ES-I3 (cell line): ENCODE measurements at regions not wholly inside any gene's neighbourhood (a gene's known extent, or its start where the extent isn't known, plus 50 kb on each side); places are given as distances from the start of the nearest gene placed in this dataset.

Experiments
- H3K36me3 ChIP-seq: 2 replicates; pipeline ENCODE4 v1.6.1; 2013; ENCODE audit warnings: mild to moderate bottlenecking, low read length, control low read depth, moderate library complexity; ENCODE audit not compliant: insufficient read depth
- H3K4me1 ChIP-seq: 2 replicates; pipeline ENCODE4 v1.6.1; 2013; ENCODE audit warnings: mild to moderate bottlenecking, control low read depth, low read length; ENCODE audit not compliant: insufficient read depth
- H3K9ac ChIP-seq: 2 replicates; pipeline ENCODE4 v1.6.1; 2013; ENCODE audit warnings: low read depth, mild to moderate bottlenecking, low read length, moderate library complexity
- H3K9me3 ChIP-seq: 2 replicates; pipeline ENCODE4 v1.6.1; 2013; ENCODE audit warnings: mild to moderate bottlenecking, low read length, moderate library complexity; ENCODE audit not compliant: control insufficient read depth, insufficient read depth

- Histone ChIP-seq H3K9ac (no peak overlapping the region), H3K36me3 (no peaks in the 10 kb centered on the region), H3K9me3 (no peaks in the 10 kb centered on the region), H3K4me1 (peaks cover 26% of the 10 kb centered on the region)
These were observed 196.9 kb downstream of the TM9SF2 start for GRCh38 chr13:99698010-99698815.

GRCh38 chr13:99695857-99696256 lies 194.6 kb downstream of the TM9SF2 start:
- Histone ChIP-seq H3K9me3 (no peaks in the 10 kb centered on the region), H3K4me1 (peaks cover 41% of the 10 kb centered on the region), H3K36me3 (no peaks in the 10 kb centered on the region), H3K9ac (no peak overlapping the region)

- Histone ChIP-seq H3K9ac (no peak overlapping the region), H3K36me3 (no peaks in the 10 kb centered on the region), H3K9me3 (no peaks in the 10 kb centered on the region), H3K4me1 (peaks cover 48% of the 10 kb centered on the region)
These were observed 192.8 kb downstream of the TM9SF2 start for GRCh38 chr13:99693852-99694611.

- H3K9ac ChIP-seq: no peak overlapping the region
- H3K36me3 ChIP-seq: no peaks in the 10 kb centered on the region
- H3K9me3 ChIP-seq: no peaks in the 10 kb centered on the region
- H3K4me1 ChIP-seq: peaks cover 55% of the 10 kb centered on the region
These were observed 192.1 kb downstream of the TM9SF2 start for GRCh38 chr13:99693351-99693750.

GRCh38 chr13:99692854-99693253 lies 191.6 kb downstream of the TM9SF2 start:
- Histone ChIP-seq H3K36me3 (no peaks in the 10 kb centered on the region), H3K4me1 (peaks cover 59% of the 10 kb centered on the region), H3K9me3 (no peaks in the 10 kb centered on the region), H3K9ac (no peak overlapping the region)

GRCh38 chr13:99691552-99691951 lies 190.3 kb downstream of the TM9SF2 start:
- H3K9ac ChIP-seq: peak overlapping the region; percentile 3; the same call in 1 of the 2 replicates
- H3K36me3 ChIP-seq: no peaks in the 10 kb centered on the region
- H3K9me3 ChIP-seq: no peaks in the 10 kb centered on the region
- H3K4me1 ChIP-seq: peaks cover 68% of the 10 kb centered on the region

- no peaks in the 10 kb centered on the region for H3K9me3 ChIP-seq
- no peaks in the 10 kb centered on the region for H3K36me3 ChIP-seq
- H3K4me1 ChIP-seq: peaks cover 76% of the 10 kb centered on the region
- H3K9ac ChIP-seq: peak overlapping the region; percentile 2; the same call in 1 of the 2 replicates
These were observed 189.3 kb downstream of the TM9SF2 start for GRCh38 chr13:99690426-99691174.

- Histone ChIP-seq H3K4me1 (peaks cover 76% of the 10 kb centered on the region), H3K36me3 (no peaks in the 10 kb centered on the region), H3K9ac (peak overlapping the region; percentile 2; the same call in 1 of the 2 replicates), H3K9me3 (no peaks in the 10 kb centered on the region)
These were observed 188.7 kb downstream of the TM9SF2 start for GRCh38 chr13:99689955-99690354.

GRCh38 chr13:99688776-99689175 lies 187.5 kb downstream of the TM9SF2 start:
- Histone ChIP-seq H3K9ac (peak overlapping the region; percentile 31), H3K9me3 (no peaks in the 10 kb centered on the region), H3K36me3 (no peaks in the 10 kb centered on the region), H3K4me1 (peaks cover 67% of the 10 kb centered on the region)

GRCh38 chr13:99687723-99688397 lies 186.6 kb downstream of the TM9SF2 start:
- peak overlapping the region; percentile 31 for H3K9ac ChIP-seq
- H3K36me3 ChIP-seq: no peaks in the 10 kb centered on the region
- H3K4me1 ChIP-seq: peaks cover 58% of the 10 kb centered on the region
- H3K9me3 ChIP-seq: no peaks in the 10 kb centered on the region

- H3K9me3 ChIP-seq: no peaks in the 10 kb centered on the region
- H3K4me1 ChIP-seq: peaks cover 52% of the 10 kb centered on the region
- H3K9ac ChIP-seq: peak overlapping the region; percentile 26
- H3K36me3 ChIP-seq: no peaks in the 10 kb centered on the region
These were observed 185.7 kb downstream of the TM9SF2 start for GRCh38 chr13:99686944-99687411.

- H3K36me3 ChIP-seq: no peaks in the 10 kb centered on the region
- peaks cover 48% of the 10 kb centered on the region for H3K4me1 ChIP-seq
- H3K9me3 ChIP-seq: no peaks in the 10 kb centered on the region
- peak overlapping the region; percentile 2; the same call in 1 of the 2 replicates for H3K9ac ChIP-seq
These were observed 184.9 kb downstream of the TM9SF2 start for GRCh38 chr13:99686157-99686572.

- no peak overlapping the region for H3K9ac ChIP-seq
- H3K4me1 ChIP-seq: peaks cover 21% of the 10 kb centered on the region
- no peaks in the 10 kb centered on the region for H3K36me3 ChIP-seq
- H3K9me3 ChIP-seq: no peaks in the 10 kb centered on the region
These were observed 180.4 kb downstream of the TM9SF2 start for GRCh38 chr13:99681695-99682094.
